Endothelial cell of umbilical vein (primary cell): ENCODE measurements at regions not wholly inside any gene's neighbourhood (a gene's known extent, or its start where the extent isn't known, plus 50 kb on each side); places are given as distances from the start of the nearest gene placed in this dataset.

Source experiments
- BruUV-seq: library from RNA; stranded (reverse); fragments of 400-500 nt; replicated peaks from 2 replicates; lab custom pipeline; 2021; lab: Mats Ljungman, UMichigan
- CTCF ChIA-PET: fragments of 300-600, 350-600 bp; sonication (Branson Sonifier 250); formaldehyde crosslinking; loops from one replicate; lab custom pipeline; 2021; ENCODE audit warnings: antibody characterized with exemption, inconsistent platforms; lab: Charles Lee
- POLR2A ChIA-PET: fragments of 300-600, 350-600 bp; sonication (Branson Sonifier 250); formaldehyde crosslinking; loops from one replicate; lab custom pipeline; 2021; ENCODE audit warnings: antibody characterized with exemption, inconsistent platforms; lab: Charles Lee
- DNase-seq: peaks from one replicate; pipeline ENCODE4 v3.0.0-alpha.2; 2011; ENCODE audit warnings: low read depth, low spot score
- FAIRE-seq: peaks from 2 replicates; lab custom pipeline; 2011; peaks lifted over from hg19 to GRCh38; lab: Jason Lieb, UNC
- H2AFZ ChIP-seq: 2 replicates; pipeline ENCODE4 v1.6.0; 2012; ENCODE audit warnings: low read depth, low read length, control low read depth, inconsistent platforms
- H3K27ac ChIP-seq: 2 replicates; pipeline ENCODE4 v1.5.1; 2011; ENCODE audit warnings: low read depth, mild to moderate bottlenecking, control low read depth, low read length, moderate library complexity; ENCODE audit not compliant: insufficient read depth
- H3K27me3 ChIP-seq, 2 experiments: 2 replicates each; pipeline versions ENCODE4 v1.6.0 to v1.6.1; 2011; ENCODE audit warnings: low read length in 2 of 2, mixed read lengths in 1 of 2; ENCODE audit not compliant: control insufficient read depth in 2 of 2, insufficient read depth in 2 of 2
- H3K36me3 ChIP-seq, 2 experiments: 2 replicates in 1 of 2; 3 replicates in 1 of 2; pipeline ENCODE4 v1.5.1; 2011; ENCODE audit warnings: low read length in 2 of 2, mild to moderate bottlenecking in 1 of 2, moderate library complexity in 1 of 2; ENCODE audit not compliant: control insufficient read depth in 2 of 2, insufficient read depth in 2 of 2; ENCODE audit errors: extremely low read depth in 1 of 2
- H3K4me1 ChIP-seq: 3 replicates; pipeline ENCODE4 v1.5.1; 2011; ENCODE audit warnings: mild to moderate bottlenecking, low read length; ENCODE audit not compliant: control insufficient read depth, insufficient read depth; ENCODE audit errors: extremely low read depth
- H3K4me2 ChIP-seq: 2 replicates; pipeline ENCODE4 v1.6.1; 2011; ENCODE audit warnings: low read length, control low read depth, mixed read lengths; ENCODE audit not compliant: insufficient read depth
- H3K4me3 ChIP-seq, 3 experiments: fragments of 200-600 bp in 1 of 3; sonication (generic), shearing (Covaris generic) in 1 of 3; replicated peaks in 1 of 3; 2 replicates each; pipeline ENCODE4 v1.5.1; 2011 to 2016; ENCODE audit warnings: control low read depth in 3 of 3, low read length in 3 of 3, mild to moderate bottlenecking in 2 of 3, inconsistent platforms in 1 of 3, low read depth in 1 of 3, moderate library complexity in 1 of 3; ENCODE audit not compliant: insufficient read depth in 1 of 3
- H3K79me2 ChIP-seq: 2 replicates; pipeline ENCODE4 v1.6.0; 2012; ENCODE audit warnings: low read length, inconsistent platforms; ENCODE audit not compliant: control insufficient read depth, insufficient read depth
- H3K9ac ChIP-seq: replicated peaks from 2 replicates; pipeline ENCODE3; 2011; ENCODE audit warnings: low read length, control low read depth; ENCODE audit not compliant: insufficient read depth; ENCODE audit errors: extremely low read depth
- H3K9me1 ChIP-seq: replicated peaks from 3 replicates; pipeline ENCODE4 v1.6.0; 2011; ENCODE audit warnings: mild to moderate bottlenecking, low read length; ENCODE audit not compliant: control insufficient read depth, insufficient read depth; ENCODE audit errors: extremely low read depth
- H3K9me3 ChIP-seq: replicated peaks from 2 replicates; pipeline ENCODE4 v1.5.1; 2012; ENCODE audit warnings: low read length, inconsistent platforms; ENCODE audit not compliant: control insufficient read depth, insufficient read depth
- H4K20me1 ChIP-seq: replicated peaks from 2 replicates; pipeline ENCODE3; 2011; ENCODE audit warnings: mild to moderate bottlenecking, low read length; ENCODE audit not compliant: control insufficient read depth, insufficient read depth; ENCODE audit errors: extremely low read depth
- CTCF ChIP-seq, 2 donors: IDR thresholded peaks; 1 replicate in 1 of 2; 2 replicates in 1 of 2; pipeline ENCODE4 v1.5.1; 2011; ENCODE audit warnings: low read length in 2 of 2, mild to moderate bottlenecking in 2 of 2, moderate library complexity in 2 of 2, control low read depth in 1 of 2, inconsistent platforms in 1 of 2, low read depth in 1 of 2; ENCODE audit not compliant: insufficient read depth in 1 of 2; ENCODE audit errors: extremely low read depth in 1 of 2
- JUN ChIP-seq: IDR thresholded peaks from 2 replicates; pipeline ENCODE4 v1.6.1; 2011; ENCODE audit warnings: borderline replicate concordance, low read depth; ENCODE audit not compliant: insufficient read length, insufficient read depth
- MYC ChIP-seq: IDR thresholded peaks from one replicate; pipeline ENCODE4 v1.6.1; 2011; ENCODE audit warnings: mild to moderate bottlenecking, low read depth, low read length
- POLR2A ChIP-seq: IDR thresholded peaks from 2 replicates; pipeline ENCODE4 v1.6.1; 2012; ENCODE audit warnings: low read depth, mild to moderate bottlenecking, control low read depth, low read length
- POLR2AphosphoS5 ChIP-seq: IDR thresholded peaks from 2 replicates; pipeline ENCODE4 v1.6.1; 2012; ENCODE audit warnings: low read depth, mild to moderate bottlenecking, control low read depth, low read length, moderate library complexity; ENCODE audit not compliant: insufficient read depth
- dilution Hi-C: fragments of 300-500 bp; cut with MboI; formaldehyde crosslinking; loops from one replicate; pipeline ENCODE4 v1.15.0; 2019; ENCODE audit warnings: low sequenced_read_pairs; ENCODE audit not compliant: extremely low pct_ligation_motif_present
- intact Hi-C: fragments of 100-400 bp; cut with micrococcal nuclease; formaldehyde crosslinking; loops from one replicate; pipeline ENCODE4 v1.10.0; 2022

DNA sequence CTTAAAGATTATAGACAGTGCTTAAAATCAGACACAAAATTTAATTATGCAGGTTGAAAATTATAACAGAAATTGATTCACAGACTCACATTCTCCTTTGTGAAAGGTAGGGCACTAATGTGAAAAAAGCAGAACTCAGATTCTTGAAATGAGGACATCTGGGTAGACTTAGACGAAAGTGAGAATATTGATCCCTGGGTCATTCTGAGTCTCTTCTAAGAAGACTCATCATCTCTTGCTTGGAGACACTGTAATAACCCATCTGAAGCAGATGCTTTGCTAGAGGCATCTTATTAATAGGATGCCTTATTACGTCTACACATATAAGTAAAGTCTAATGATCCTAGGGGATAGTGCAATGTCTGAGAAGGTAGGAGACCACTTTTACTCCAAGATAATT lies 274.4 kb downstream of the HINT1 start:
- Histone ChIP-seq H3K27ac (no peak overlapping the region), H3K27me3 (no peaks in the 10 kb centered on the region), H3K4me3 (no peak overlapping the region), H3K79me2 (no peaks in the 10 kb centered on the region), H3K4me2 (no peak overlapping the region), H3K36me3 (no peaks in the 10 kb centered on the region), H4K20me1 (no peaks in the 10 kb centered on the region), H3K9me3 (no peaks in the 10 kb centered on the region), H3K4me1 (no peaks in the 10 kb centered on the region), H2AFZ (no peak overlapping the region), H3K9me1 (no peaks in the 10 kb centered on the region), H3K9ac (no peak overlapping the region)
- no peak for FAIRE-seq
- ChIA-PET POLR2A (no interaction called here), CTCF (no interaction called here)
- dilution Hi-C loops (no loop called here), intact Hi-C loops (no loop called here)
- no peak for DNase-seq
- TF ChIP-seq MYC (no peak), CTCF (IDR thresholded peaks at IDR 0.05; ENCODE audit: extremely low read depth in 1 of 2, insufficient read depth in 1 of 2, low read depth in 1 of 2, low read length in 2 of 2) (no peak), POLR2A (no peak), JUN (no peak)
- BruUV-seq, result no TSS peak

DNA sequence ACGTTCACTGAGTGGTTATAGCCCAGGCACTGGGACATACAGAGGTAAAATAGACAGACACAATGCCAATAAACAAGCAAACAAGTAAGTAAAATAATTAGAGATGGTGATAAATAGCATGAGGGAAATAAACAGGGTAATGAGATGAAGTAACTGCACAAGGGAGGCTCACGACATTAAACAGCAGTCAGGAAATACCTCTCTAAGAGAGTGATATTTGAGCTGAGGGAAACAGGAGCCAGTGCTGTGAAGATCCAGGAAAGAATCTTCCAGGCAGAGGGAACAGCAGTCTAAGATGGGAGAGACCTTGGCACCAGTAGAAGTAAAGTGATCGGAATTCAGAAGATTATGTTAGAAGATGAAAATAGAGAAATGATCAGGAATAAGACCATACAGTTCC lies 279.4 kb downstream of the HINT1 start:
- H3K79me2 ChIP-seq, result no peaks in the 10 kb centered on the region
- DNase-seq (no peak), FAIRE-seq (no peak)
- intact Hi-C loops (no loop called here), dilution Hi-C loops (no loop called here)
- CTCF ChIA-PET, result interaction anchor here (1.3 kb wide), 1 partner anchor 14 kb away, joined by 5 read pairs; no protein-coding TSS in a partner anchor
- POLR2A ChIA-PET, result no interaction called here
- H3K4me2 ChIP-seq, result no peak overlapping the region
- no peaks in the 10 kb centered on the region for H3K9me1 ChIP-seq
- H3K9me3 ChIP-seq, result no peaks in the 10 kb centered on the region
- no peak overlapping the region for H3K9ac ChIP-seq
- H3K27ac ChIP-seq, result no peak overlapping the region
- BruUV-seq, result no TSS peak
- H3K36me3 ChIP-seq, result no peaks in the 10 kb centered on the region
- no peaks in the 10 kb centered on the region for H3K27me3 ChIP-seq
- no peak overlapping the region for H2AFZ ChIP-seq
- H4K20me1 ChIP-seq, result no peaks in the 10 kb centered on the region
- TF ChIP-seq POLR2AphosphoS5 (no peak), MYC (no peak)
- H3K4me3 ChIP-seq, result no peak overlapping the region
- no peaks in the 10 kb centered on the region for H3K4me1 ChIP-seq
